Activated CD8-positive, alpha-beta memory T cell treated with anti-CD3 and anti-CD28 coated beads, Interleukin-2, amount 50 U/mL, for 4 hours (primary cell): ENCODE measurements at regions not wholly inside any gene's neighbourhood (a gene's known extent, or its start where the extent isn't known, plus 50 kb on each side); places are given as distances from the start of the nearest gene placed in this dataset.
"Not testable (repeated sequence)": the region's sequence is repeated elsewhere in the genome, so short reads cannot be mapped to it uniquely, and the experiment has no call there.

ENCODE experiments used
- DNase-seq: peaks from one replicate; pipeline ENCODE4 v3.0.0-alpha.2; 2020

- no peak for DNase-seq
These were observed 722.4 kb upstream of the AUTS2 start for GRCh38 chr7:68875857-68876256.

GRCh38 chr7:68887116-68887515 is 711.2 kb upstream of the AUTS2 start:
- DNase-seq: not testable (repeated sequence)

- no peak for DNase-seq
These were observed 709.3 kb upstream of the AUTS2 start for GRCh38 chr7:68888971-68889385.

GRCh38 chr7:68892236-68892635 is 706.0 kb upstream of the AUTS2 start:
- no peak for DNase-seq

- DNase-seq: no peak
These were observed 704.9 kb upstream of the AUTS2 start for GRCh38 chr7:68893411-68893810.

- DNase-seq: not testable (repeated sequence)
These were observed 699.1 kb upstream of the AUTS2 start for GRCh38 chr7:68899156-68899555.

GRCh38 chr7:68900096-68900495 is 698.2 kb upstream of the AUTS2 start:
- no peak for DNase-seq

GRCh38 chr7:68904630-68905029 is 693.6 kb upstream of the AUTS2 start:
- DNase-seq: no peak

GRCh38 chr7:68911754-68912153 is 686.5 kb upstream of the AUTS2 start:
- no peak for DNase-seq

- no peak for DNase-seq
These were observed 684.3 kb upstream of the AUTS2 start for GRCh38 chr7:68914006-68914405.

GRCh38 chr7:68917041-68917651 is 681.1 kb upstream of the AUTS2 start:
- DNase-seq: no peak

- no peak for DNase-seq
These were observed 679.7 kb upstream of the AUTS2 start for GRCh38 chr7:68918621-68919020.

GRCh38 chr7:68922850-68923249 is 675.4 kb upstream of the AUTS2 start:
- no peak for DNase-seq

GRCh38 chr7:68925241-68925640 is 673.0 kb upstream of the AUTS2 start:
- DNase-seq: no peak

- DNase-seq: no peak
These were observed 668.5 kb upstream of the AUTS2 start for GRCh38 chr7:68929781-68930261.

GRCh38 chr7:68936471-68937035 is 661.7 kb upstream of the AUTS2 start:
- no peak for DNase-seq

- DNase-seq: no peak
These were observed 660.1 kb upstream of the AUTS2 start for GRCh38 chr7:68938151-68938550.

- no peak for DNase-seq
These were observed 654.5 kb upstream of the AUTS2 start for GRCh38 chr7:68943786-68944185.

- no peak for DNase-seq
These were observed 642.6 kb upstream of the AUTS2 start for GRCh38 chr7:68955656-68956055.

GRCh38 chr7:68958571-68958970 is 639.7 kb upstream of the AUTS2 start:
- no peak for DNase-seq

GRCh38 chr7:68963552-68963951 is 634.7 kb upstream of the AUTS2 start:
- no peak for DNase-seq

GRCh38 chr7:68964060-68964459 is 634.2 kb upstream of the AUTS2 start:
- DNase-seq: no peak

- no peak for DNase-seq
These were observed 632.9 kb upstream of the AUTS2 start for GRCh38 chr7:68965351-68965750.

- DNase-seq: no peak
These were observed 630.7 kb upstream of the AUTS2 start for GRCh38 chr7:68967598-68967997.

GRCh38 chr7:68969571-68969970 is 628.7 kb upstream of the AUTS2 start:
- DNase-seq: no peak
